Ovary (tissue), 3 donors: ENCODE measurements at regions not wholly inside any gene's neighbourhood (a gene's known extent, or its start where the extent isn't known, plus 50 kb on each side); places are given as distances from the start of the nearest gene placed in this dataset.

ENCODE experiments used
- POLR2A ChIP-seq: fragments of 450-650 bp; IDR thresholded peaks from one replicate; pipeline ENCODE4 v1.6.1; 2017; ENCODE audit warnings: antibody characterized with exemption, mild to moderate bottlenecking, moderate library complexity
- TF ChIP-seq, protein P1 (sequence below), 3 donors: fragments of 450-650 bp in 2 of 3; fragments of 200-600 bp in 1 of 3; IDR thresholded peaks; one replicate each; pipeline versions ENCODE4 v1.5.1 to v1.8.0; 2016 to 2022; ENCODE audit warnings: antibody characterized with exemption in 3 of 3, mild to moderate bottlenecking in 1 of 3
- donor health status: DM: no; HTN: no; CAD: no.

DNA sequence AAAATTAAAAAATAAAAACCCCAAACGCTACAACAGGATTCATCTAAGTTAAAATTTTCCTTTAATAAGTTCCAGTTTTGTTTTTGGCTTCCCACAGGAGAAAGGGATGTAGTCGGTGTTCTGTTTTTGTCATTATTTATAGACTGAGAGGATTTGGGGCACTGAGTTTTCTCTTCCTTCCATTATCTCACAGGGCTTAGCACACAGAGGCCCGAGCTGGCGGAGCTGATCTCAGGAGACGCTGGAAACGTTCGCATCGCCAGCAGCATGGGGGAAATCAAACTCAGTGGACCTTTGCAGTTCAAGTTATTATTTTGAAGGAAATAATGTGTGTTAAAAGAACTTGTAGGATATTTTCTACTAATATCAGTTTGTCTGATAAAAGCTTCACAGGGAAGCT is 669.7 kb upstream of the SALL3 start:
- TF ChIP-seq, protein P1, sequence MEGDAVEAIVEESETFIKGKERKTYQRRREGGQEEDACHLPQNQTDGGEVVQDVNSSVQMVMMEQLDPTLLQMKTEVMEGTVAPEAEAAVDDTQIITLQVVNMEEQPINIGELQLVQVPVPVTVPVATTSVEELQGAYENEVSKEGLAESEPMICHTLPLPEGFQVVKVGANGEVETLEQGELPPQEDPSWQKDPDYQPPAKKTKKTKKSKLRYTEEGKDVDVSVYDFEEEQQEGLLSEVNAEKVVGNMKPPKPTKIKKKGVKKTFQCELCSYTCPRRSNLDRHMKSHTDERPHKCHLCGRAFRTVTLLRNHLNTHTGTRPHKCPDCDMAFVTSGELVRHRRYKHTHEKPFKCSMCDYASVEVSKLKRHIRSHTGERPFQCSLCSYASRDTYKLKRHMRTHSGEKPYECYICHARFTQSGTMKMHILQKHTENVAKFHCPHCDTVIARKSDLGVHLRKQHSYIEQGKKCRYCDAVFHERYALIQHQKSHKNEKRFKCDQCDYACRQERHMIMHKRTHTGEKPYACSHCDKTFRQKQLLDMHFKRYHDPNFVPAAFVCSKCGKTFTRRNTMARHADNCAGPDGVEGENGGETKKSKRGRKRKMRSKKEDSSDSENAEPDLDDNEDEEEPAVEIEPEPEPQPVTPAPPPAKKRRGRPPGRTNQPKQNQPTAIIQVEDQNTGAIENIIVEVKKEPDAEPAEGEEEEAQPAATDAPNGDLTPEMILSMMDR (IDR thresholded peaks at IDR 0.05): no peak
- TF ChIP-seq POLR2A: no peak
